ENCODE measurements at regions not wholly inside any gene's neighbourhood (a gene's known extent, or its start where the extent isn't known, plus 50 kb on each side); places are given as distances from the start of the nearest gene placed in this dataset.
A peak's percentile ranks its signal among the peaks of the same experiment; 100 is the strongest.

DNA sequence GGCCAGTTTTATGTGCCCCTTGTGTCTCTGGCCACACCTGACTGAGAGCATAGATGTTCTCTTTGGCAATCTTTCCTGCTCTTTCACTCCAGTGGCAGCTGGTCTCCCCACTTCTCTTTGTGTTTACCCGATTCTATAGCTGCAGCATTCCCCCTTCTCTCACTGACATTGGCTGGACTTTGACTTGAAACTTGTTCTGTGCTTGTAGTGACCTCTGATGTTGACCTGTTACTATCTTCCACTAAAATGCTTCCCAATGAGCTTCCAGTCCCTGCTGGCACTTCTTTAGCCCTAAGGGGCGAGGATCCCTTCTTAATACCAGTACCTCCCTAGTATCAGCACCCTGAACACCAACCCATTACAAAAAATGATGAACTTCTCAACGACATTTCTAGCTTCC, 653.3 kb downstream of the LTN1 start:
- in situ Hi-C loops (cut with MboI), result loop anchor here (10.0 kb wide), 3 partner anchors 405 to 1485 kb away; no protein-coding TSS in a partner anchor
- Histone ChIP-seq H3K4me3 (no peak overlapping the region), H3F3A (ENCODE audit: insufficient read depth) (peaks cover 36% of the 10 kb centered on the region), H3K4me2 (ENCODE audit: unreplicated experiment) (no peak overlapping the region), H4K20me1 (ENCODE audit: insufficient read depth) (no peaks in the 10 kb centered on the region), H3K79me2 (ENCODE audit: insufficient read depth) (no peaks in the 10 kb centered on the region), H3K9ac (no peak overlapping the region), H3K27me3 (replicated peaks; ENCODE audit: insufficient read depth) (no peaks in the 10 kb centered on the region), H2AFZ (no peak overlapping the region), H3K27ac (no peak overlapping the region), H3K9me2 (ENCODE audit: insufficient read depth) (no peaks in the 10 kb centered on the region), H3K9me3 (ENCODE audit: low read depth) (no peaks in the 10 kb centered on the region), H3K4me1 (ENCODE audit: insufficient read depth) (peaks cover 37% of the 10 kb centered on the region), H3K36me3 (ENCODE audit: low read depth) (no peaks in the 10 kb centered on the region)
- DNase-seq, result no peak
- TF ChIP-seq EZH2 (IDR thresholded peaks at IDR 0.05; ENCODE audit: insufficient read depth, poor library complexity, severe bottlenecking), result no peak
- TF ChIP-seq EZH2phosphoT487 (IDR thresholded peaks at IDR 0.05; ENCODE audit: insufficient read depth, low read depth), result no peak
- WGBS, 2 experiments (ENCODE audit: low coverage in 1 of 2, low lambda C conversion rate in 2 of 2, missing lambda C conversion rate in 2 of 2), result 93 to 98% methylated on average over 3 of the region's 3 CpGs

DNA sequence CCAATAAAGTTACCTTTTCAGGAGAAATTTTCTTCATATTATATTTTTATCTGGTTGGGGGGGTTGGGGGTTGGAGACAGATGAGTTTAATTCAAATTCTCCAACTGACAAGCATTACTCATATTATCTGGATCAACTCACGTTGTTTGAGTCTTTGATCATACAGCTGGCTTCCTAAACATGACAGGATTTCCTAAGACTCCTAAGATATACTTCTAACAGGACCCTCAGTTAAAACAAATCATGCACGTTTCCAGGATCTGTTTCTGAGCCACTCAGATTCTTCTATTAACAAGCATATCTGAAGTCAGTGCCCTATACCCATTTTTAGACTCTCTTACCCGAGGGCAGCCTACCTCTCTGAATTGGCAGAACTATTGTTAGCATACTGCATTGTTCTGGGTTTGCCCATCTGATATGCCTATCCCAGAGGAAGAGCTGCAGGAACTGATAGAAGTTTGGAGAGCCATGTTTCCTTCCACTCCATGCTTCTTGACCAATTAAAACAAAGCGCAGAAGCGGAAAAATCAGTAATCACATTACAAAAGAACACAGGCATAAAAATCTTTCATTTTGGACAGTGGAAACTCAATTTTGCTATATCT, 653.9 kb downstream of the LTN1 start:
- H3K27ac ChIP-seq, result no peak overlapping the region
- H3K79me2 ChIP-seq (ENCODE audit: insufficient read depth), result no peaks in the 10 kb centered on the region
- H3K4me1 ChIP-seq (ENCODE audit: insufficient read depth), result peaks cover 42% of the 10 kb centered on the region
- H3K9me3 ChIP-seq (ENCODE audit: low read depth), result no peaks in the 10 kb centered on the region
- no peaks in the 10 kb centered on the region for H3K36me3 ChIP-seq (ENCODE audit: low read depth)
- TF ChIP-seq EZH2phosphoT487 (IDR thresholded peaks at IDR 0.05; ENCODE audit: insufficient read depth, low read depth) (no peak), EZH2 (IDR thresholded peaks at IDR 0.05; ENCODE audit: insufficient read depth, poor library complexity, severe bottlenecking) (no peak)
- H3K9me2 ChIP-seq (ENCODE audit: insufficient read depth), result no peaks in the 10 kb centered on the region
- no peak overlapping the region for H2AFZ ChIP-seq
- H3F3A ChIP-seq (ENCODE audit: insufficient read depth), result peaks cover 38% of the 10 kb centered on the region
- no peaks in the 10 kb centered on the region for H4K20me1 ChIP-seq (ENCODE audit: insufficient read depth)
- no peaks in the 10 kb centered on the region for H3K27me3 ChIP-seq (replicated peaks; ENCODE audit: insufficient read depth)
- in situ Hi-C loops (cut with MboI), result loop anchor here (10.0 kb wide), 3 partner anchors 406 to 1484 kb away; no protein-coding TSS in a partner anchor
- 63 to 68% methylated on average over 5 of the region's 5 CpGs for WGBS, 2 experiments (ENCODE audit: low coverage in 1 of 2, low lambda C conversion rate in 2 of 2, missing lambda C conversion rate in 2 of 2)
- H3K9ac ChIP-seq, result no peak overlapping the region
- no peak overlapping the region for H3K4me3 ChIP-seq
- no peak for DNase-seq
- H3K4me2 ChIP-seq (ENCODE audit: unreplicated experiment), result no peak overlapping the region

DNA sequence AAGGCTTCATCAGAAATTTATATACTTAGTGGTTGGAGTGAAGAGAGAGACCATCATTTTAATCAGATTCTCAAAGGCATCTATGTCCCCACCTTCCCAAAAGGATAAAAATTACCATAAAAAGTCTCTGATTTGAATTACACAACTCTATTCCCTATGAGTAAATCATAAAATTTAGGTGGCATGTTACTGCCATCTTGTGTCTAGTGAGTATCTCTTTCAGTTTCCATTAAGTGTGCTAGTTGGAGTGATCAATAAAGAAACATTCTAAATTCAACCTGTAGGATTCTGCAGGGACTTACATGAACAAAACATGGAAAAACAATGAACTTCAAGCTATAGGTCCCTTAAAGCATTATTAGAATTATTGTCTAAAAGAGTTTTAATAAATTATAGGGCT, 655.4 kb downstream of the LTN1 start:
- no peaks in the 10 kb centered on the region for H3K9me2 ChIP-seq (ENCODE audit: insufficient read depth)
- H3K36me3 ChIP-seq (ENCODE audit: low read depth), result no peaks in the 10 kb centered on the region
- in situ Hi-C loops (cut with MboI), result loop anchor here (10.0 kb wide), 3 partner anchors 407 to 1483 kb away; no protein-coding TSS in a partner anchor
- H3K9ac ChIP-seq, result peak overlapping the region; percentile 17; the same call in 1 of the 2 replicates
- peak overlapping the region; percentile 56 for H3K27ac ChIP-seq
- no peaks in the 10 kb centered on the region for H4K20me1 ChIP-seq (ENCODE audit: insufficient read depth)
- DNase-seq, result peak; percentile 67
- H3K9me3 ChIP-seq (ENCODE audit: low read depth), result no peaks in the 10 kb centered on the region
- H3K79me2 ChIP-seq (ENCODE audit: insufficient read depth), result no peaks in the 10 kb centered on the region
- 0 out of 2 replicates have a peak overlapping the region, but pooled peaks have one; percentile 2 for H3K4me3 ChIP-seq
- peaks cover 45% of the 10 kb centered on the region for H3F3A ChIP-seq (ENCODE audit: insufficient read depth)
- peak overlapping the region; percentile 50; the same call in 1 of the 2 replicates for H2AFZ ChIP-seq
- H3K4me1 ChIP-seq (ENCODE audit: insufficient read depth), result peaks cover 54% of the 10 kb centered on the region
- TF ChIP-seq EZH2phosphoT487 (IDR thresholded peaks at IDR 0.05; ENCODE audit: insufficient read depth, low read depth) (no peak), EZH2 (IDR thresholded peaks at IDR 0.05; ENCODE audit: insufficient read depth, poor library complexity, severe bottlenecking) (no peak)
- H3K27me3 ChIP-seq (replicated peaks; ENCODE audit: insufficient read depth), result no peaks in the 10 kb centered on the region
- H3K4me2 ChIP-seq (ENCODE audit: unreplicated experiment), result peak overlapping the region; percentile 32

DNA sequence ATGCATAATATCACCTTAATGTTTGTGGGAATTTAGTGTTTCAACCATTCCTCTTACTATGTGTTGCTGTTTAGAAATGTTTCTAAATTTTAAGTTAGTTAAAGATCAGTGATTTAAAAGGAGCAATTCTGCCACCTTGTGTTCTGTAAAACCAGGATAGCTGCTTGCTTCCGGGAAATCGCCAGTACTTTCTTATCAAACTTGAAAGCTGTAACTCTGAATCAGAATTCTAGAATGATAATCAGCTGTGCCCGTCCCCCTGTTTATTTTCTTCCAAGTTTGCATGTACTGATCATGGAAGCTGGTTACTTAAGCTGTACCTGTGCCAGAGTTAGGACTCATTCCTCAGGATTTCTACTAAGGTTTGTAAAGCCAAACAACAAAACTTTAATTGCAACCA, 656.4 kb downstream of the LTN1 start:
- Histone ChIP-seq H3K9ac (peak overlapping the region; percentile 8; the same call in 1 of the 2 replicates), H2AFZ (no peak overlapping the region), H4K20me1 (ENCODE audit: insufficient read depth) (no peaks in the 10 kb centered on the region), H3K27ac (peak overlapping the region; percentile 56), H3K9me2 (ENCODE audit: insufficient read depth) (no peaks in the 10 kb centered on the region), H3K79me2 (ENCODE audit: insufficient read depth) (no peaks in the 10 kb centered on the region), H3K36me3 (ENCODE audit: low read depth) (no peaks in the 10 kb centered on the region), H3K9me3 (ENCODE audit: low read depth) (no peaks in the 10 kb centered on the region), H3K27me3 (replicated peaks; ENCODE audit: insufficient read depth) (no peaks in the 10 kb centered on the region), H3F3A (ENCODE audit: insufficient read depth) (peaks cover 45% of the 10 kb centered on the region), H3K4me3 (peak overlapping the region; percentile 28; the same call in 1 of the 2 replicates), H3K4me2 (ENCODE audit: unreplicated experiment) (peak overlapping the region; percentile 54), H3K4me1 (ENCODE audit: insufficient read depth) (peaks cover 54% of the 10 kb centered on the region)
- in situ Hi-C loops (cut with MboI), result loop anchor here (10.0 kb wide), 3 partner anchors 408 to 1482 kb away; no protein-coding TSS in a partner anchor
- 0% methylated on average over 3 of the region's 3 CpGs for WGBS, 2 experiments (ENCODE audit: low coverage in 1 of 2, low lambda C conversion rate in 2 of 2, missing lambda C conversion rate in 2 of 2)
- peak; percentile 87 for DNase-seq
- no peak for TF ChIP-seq EZH2phosphoT487 (IDR thresholded peaks at IDR 0.05; ENCODE audit: insufficient read depth, low read depth)
- no peak for TF ChIP-seq EZH2 (IDR thresholded peaks at IDR 0.05; ENCODE audit: insufficient read depth, poor library complexity, severe bottlenecking)

Data from GM23248 (cell line).